ENCODE measurements at regions not wholly inside any gene's neighbourhood (a gene's known extent, or its start where the extent isn't known, plus 50 kb on each side); places are given as distances from the start of the nearest gene placed in this dataset.

DNA sequence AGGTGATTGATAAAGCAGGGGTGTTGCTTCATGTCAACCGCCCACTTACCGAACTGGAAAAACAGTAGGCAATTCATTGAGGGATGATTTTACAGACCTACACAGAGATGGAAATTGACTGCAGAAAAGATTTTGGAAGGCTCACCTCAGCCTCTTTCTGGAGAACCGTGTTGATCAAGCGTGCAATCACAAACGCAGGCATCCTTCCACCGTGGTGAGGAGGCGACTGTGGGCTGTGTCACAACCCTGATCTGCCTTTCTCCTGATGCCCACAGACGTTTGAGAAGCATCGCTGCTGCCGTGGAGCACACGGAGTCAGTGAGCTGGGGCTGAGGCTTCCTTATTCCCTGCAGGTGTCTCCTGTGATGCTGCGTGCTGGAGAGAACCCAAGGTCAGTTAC lies 132.0 kb downstream of the TMEM18 start:
- peaks cover 29% of the 10 kb centered on the region for H3K27me3 Mint-ChIP-seq
- H3K4me1 Mint-ChIP-seq (ENCODE audit: low read depth), result no peaks in the 10 kb centered on the region
- POLR2A ChIA-PET, result no interaction called here
- Histone ChIP-seq H3K27ac (ENCODE audit: low read depth in 1 of 2, low read length in 2 of 2) (no peak overlapping the region), H3K36me3 (ENCODE audit: insufficient read depth, low read length) (no peaks in the 10 kb centered on the region), H3K27me3 (ENCODE audit: control insufficient read depth in 1 of 2, insufficient read depth in 2 of 2, low read length in 2 of 2) (peaks cover 0 to 10% of the 10 kb centered on the region in 2 experiments), H3K4me3 (ENCODE audit: low read length) (no peak overlapping the region), H3K9me3 (ENCODE audit: control insufficient read depth in 1 of 2, insufficient read depth in 1 of 2, low read length in 2 of 2) (no peaks in the 10 kb centered on the region), H3K4me1 (ENCODE audit: insufficient read depth, low read length) (no peaks in the 10 kb centered on the region)
- intact Hi-C loops (cut with DNase I, micrococcal nuclease), result no loop called here
- no peaks in the 10 kb centered on the region for H3K36me3 Mint-ChIP-seq (ENCODE audit: low read depth)
- CTCF ChIA-PET, result no interaction called here
- no peaks in the 10 kb centered on the region for H3K9me3 Mint-ChIP-seq
- H3K27ac Mint-ChIP-seq, result no peak overlapping the region
- no peak overlapping the region for H3K4me3 Mint-ChIP-seq
- TF ChIP-seq, protein P1, sequence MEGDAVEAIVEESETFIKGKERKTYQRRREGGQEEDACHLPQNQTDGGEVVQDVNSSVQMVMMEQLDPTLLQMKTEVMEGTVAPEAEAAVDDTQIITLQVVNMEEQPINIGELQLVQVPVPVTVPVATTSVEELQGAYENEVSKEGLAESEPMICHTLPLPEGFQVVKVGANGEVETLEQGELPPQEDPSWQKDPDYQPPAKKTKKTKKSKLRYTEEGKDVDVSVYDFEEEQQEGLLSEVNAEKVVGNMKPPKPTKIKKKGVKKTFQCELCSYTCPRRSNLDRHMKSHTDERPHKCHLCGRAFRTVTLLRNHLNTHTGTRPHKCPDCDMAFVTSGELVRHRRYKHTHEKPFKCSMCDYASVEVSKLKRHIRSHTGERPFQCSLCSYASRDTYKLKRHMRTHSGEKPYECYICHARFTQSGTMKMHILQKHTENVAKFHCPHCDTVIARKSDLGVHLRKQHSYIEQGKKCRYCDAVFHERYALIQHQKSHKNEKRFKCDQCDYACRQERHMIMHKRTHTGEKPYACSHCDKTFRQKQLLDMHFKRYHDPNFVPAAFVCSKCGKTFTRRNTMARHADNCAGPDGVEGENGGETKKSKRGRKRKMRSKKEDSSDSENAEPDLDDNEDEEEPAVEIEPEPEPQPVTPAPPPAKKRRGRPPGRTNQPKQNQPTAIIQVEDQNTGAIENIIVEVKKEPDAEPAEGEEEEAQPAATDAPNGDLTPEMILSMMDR (IDR thresholded peaks at IDR 0.05), result no peak
- DNase-seq, result no peak
- no peak for ATAC-seq (ENCODE audit: poor library complexity)

DNA sequence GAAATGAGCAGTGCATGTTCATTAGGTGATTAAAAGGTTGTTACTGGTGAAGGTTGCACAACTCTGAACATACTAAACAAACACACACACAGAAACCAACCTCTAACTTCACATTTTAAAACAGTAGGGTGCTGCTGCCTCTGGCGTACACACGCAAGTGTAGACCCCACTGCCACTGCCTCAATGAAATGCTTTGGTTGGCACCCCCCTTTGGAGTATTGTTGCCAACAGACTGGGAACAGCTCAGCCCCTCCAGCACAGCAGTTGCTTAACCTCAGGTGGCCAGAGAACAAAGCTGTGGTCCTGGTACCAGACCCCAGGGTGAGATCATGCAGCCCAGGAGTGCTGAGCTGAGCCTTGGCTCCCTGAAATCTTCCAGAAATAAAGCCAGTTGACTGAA lies 138.6 kb downstream of the TMEM18 start:
- H3K4me3 ChIP-seq (ENCODE audit: low read length), result no peak overlapping the region
- TF ChIP-seq, protein P1 (IDR thresholded peaks at IDR 0.05), result no peak
- H3K36me3 Mint-ChIP-seq (ENCODE audit: low read depth), result no peaks in the 10 kb centered on the region
- POLR2A ChIA-PET, result no interaction called here
- CTCF ChIA-PET, result no interaction called here
- DNase-seq (no peak), ATAC-seq (ENCODE audit: poor library complexity) (no peak)
- intact Hi-C loops (cut with DNase I, micrococcal nuclease), result no loop called here
- no peaks in the 10 kb centered on the region for H3K9me3 ChIP-seq (ENCODE audit: control insufficient read depth in 1 of 2, insufficient read depth in 1 of 2, low read length in 2 of 2)
- H3K4me1 ChIP-seq (ENCODE audit: insufficient read depth, low read length), result no peaks in the 10 kb centered on the region
- no peak overlapping the region for H3K27ac ChIP-seq (ENCODE audit: low read depth in 1 of 2, low read length in 2 of 2)
- peaks cover 40% of the 10 kb centered on the region for H3K27me3 Mint-ChIP-seq
- H3K4me1 Mint-ChIP-seq (ENCODE audit: low read depth), result no peaks in the 10 kb centered on the region
- no peak overlapping the region for H3K4me3 Mint-ChIP-seq
- H3K27me3 ChIP-seq (ENCODE audit: control insufficient read depth in 1 of 2, insufficient read depth in 2 of 2, low read length in 2 of 2), result peaks cover 4 to 26% of the 10 kb centered on the region in 2 experiments
- H3K36me3 ChIP-seq (ENCODE audit: insufficient read depth, low read length), result no peaks in the 10 kb centered on the region
- no peak overlapping the region for H3K27ac Mint-ChIP-seq
- peaks cover 3% of the 10 kb centered on the region for H3K9me3 Mint-ChIP-seq

DNA sequence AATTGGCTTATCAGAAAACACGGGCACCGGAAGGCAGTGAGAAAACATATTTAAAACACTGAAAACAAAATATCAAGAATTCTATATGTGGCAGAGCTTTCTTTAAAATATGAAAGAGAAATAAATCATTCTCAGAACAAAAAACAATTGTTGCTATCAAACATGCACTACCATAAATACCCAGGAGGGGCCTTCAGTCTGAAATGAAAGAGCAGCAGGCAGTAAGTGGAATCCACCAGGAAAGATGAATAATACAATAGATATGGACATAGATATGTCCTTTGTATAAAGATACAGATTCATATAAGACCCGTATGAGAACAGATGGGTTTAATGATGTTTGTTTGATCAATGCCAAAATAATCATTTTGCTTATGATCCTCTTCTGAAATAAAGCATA lies 142.0 kb downstream of the TMEM18 start:
- Mint-ChIP-seq H3K36me3 (ENCODE audit: low read depth) (no peaks in the 10 kb centered on the region), H3K4me3 (no peak overlapping the region), H3K4me1 (ENCODE audit: low read depth) (no peaks in the 10 kb centered on the region), H3K9me3 (peaks cover 8% of the 10 kb centered on the region), H3K27ac (no peak overlapping the region), H3K27me3 (peaks cover 26% of the 10 kb centered on the region)
- peaks cover 4 to 26% of the 10 kb centered on the region in 2 experiments for H3K27me3 ChIP-seq (ENCODE audit: control insufficient read depth in 1 of 2, insufficient read depth in 2 of 2, low read length in 2 of 2)
- intact Hi-C loops (cut with DNase I, micrococcal nuclease), result no loop called here
- DNase-seq (no peak), ATAC-seq (ENCODE audit: poor library complexity) (no peak)
- no peaks in the 10 kb centered on the region for H3K36me3 ChIP-seq (ENCODE audit: insufficient read depth, low read length)
- ChIA-PET POLR2A (no interaction called here), CTCF (no interaction called here)
- TF ChIP-seq, protein P1 (IDR thresholded peaks at IDR 0.05), result no peak
- no peaks in the 10 kb centered on the region for H3K4me1 ChIP-seq (ENCODE audit: insufficient read depth, low read length)
- H3K4me3 ChIP-seq (ENCODE audit: low read length), result no peak overlapping the region
- H3K27ac ChIP-seq (ENCODE audit: low read depth in 1 of 2, low read length in 2 of 2), result no peak overlapping the region
- no peaks in the 10 kb centered on the region for H3K9me3 ChIP-seq (ENCODE audit: control insufficient read depth in 1 of 2, insufficient read depth in 1 of 2, low read length in 2 of 2)

Data from CD4-positive, alpha-beta T cell (primary cell).